GM20000 (cell line): ENCODE measurements at regions not wholly inside any gene's neighbourhood (a gene's known extent, or its start where the extent isn't known, plus 50 kb on each side); places are given as distances from the start of the nearest gene placed in this dataset.

Experiments
- DNase-seq: peaks from one replicate; pipeline ENCODE4 v3.0.0; 2012; ENCODE audit warnings: low spot score
- TF ChIP-seq, protein P1 (sequence below): IDR thresholded peaks from 2 replicates; pipeline ENCODE4 v1.5.1; 2012; ENCODE audit warnings: mild to moderate bottlenecking, control low read depth; ENCODE audit errors: extremely low read depth, missing control alignments

DNA sequence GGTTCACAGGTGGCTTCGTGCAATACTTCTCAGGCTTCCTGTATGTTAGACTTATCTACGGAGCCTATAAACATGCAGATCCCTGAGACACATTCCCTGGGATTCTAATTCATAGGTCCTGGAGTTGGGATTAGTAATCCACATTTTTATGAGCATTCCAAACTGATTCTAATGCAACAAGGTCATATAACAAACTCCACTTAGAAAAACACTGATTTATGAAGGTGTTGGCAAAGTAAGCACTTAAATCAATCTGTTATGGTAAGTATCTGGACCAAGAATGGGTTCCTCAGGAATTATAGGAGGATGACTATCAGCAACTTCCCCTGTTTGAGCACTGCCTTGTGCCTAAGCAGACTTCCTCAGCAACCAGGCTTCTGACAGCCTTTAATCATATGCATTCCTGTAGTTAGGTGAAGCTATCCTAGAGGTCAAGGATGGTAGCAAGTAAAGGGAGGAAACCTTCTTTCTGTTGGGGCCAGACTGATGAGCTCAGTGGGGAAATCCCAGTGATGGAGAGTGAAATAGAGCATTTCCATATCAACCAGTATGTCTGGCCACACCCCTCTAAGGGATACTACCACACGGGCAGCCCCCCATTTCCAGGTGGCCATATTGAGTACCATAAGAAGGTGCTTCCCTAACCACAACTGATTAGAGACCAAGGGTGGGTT is 89.6 kb downstream of the RASSF10 start:
- TF ChIP-seq, protein P1, sequence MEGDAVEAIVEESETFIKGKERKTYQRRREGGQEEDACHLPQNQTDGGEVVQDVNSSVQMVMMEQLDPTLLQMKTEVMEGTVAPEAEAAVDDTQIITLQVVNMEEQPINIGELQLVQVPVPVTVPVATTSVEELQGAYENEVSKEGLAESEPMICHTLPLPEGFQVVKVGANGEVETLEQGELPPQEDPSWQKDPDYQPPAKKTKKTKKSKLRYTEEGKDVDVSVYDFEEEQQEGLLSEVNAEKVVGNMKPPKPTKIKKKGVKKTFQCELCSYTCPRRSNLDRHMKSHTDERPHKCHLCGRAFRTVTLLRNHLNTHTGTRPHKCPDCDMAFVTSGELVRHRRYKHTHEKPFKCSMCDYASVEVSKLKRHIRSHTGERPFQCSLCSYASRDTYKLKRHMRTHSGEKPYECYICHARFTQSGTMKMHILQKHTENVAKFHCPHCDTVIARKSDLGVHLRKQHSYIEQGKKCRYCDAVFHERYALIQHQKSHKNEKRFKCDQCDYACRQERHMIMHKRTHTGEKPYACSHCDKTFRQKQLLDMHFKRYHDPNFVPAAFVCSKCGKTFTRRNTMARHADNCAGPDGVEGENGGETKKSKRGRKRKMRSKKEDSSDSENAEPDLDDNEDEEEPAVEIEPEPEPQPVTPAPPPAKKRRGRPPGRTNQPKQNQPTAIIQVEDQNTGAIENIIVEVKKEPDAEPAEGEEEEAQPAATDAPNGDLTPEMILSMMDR: no peak
- DNase-seq: no peak

DNA sequence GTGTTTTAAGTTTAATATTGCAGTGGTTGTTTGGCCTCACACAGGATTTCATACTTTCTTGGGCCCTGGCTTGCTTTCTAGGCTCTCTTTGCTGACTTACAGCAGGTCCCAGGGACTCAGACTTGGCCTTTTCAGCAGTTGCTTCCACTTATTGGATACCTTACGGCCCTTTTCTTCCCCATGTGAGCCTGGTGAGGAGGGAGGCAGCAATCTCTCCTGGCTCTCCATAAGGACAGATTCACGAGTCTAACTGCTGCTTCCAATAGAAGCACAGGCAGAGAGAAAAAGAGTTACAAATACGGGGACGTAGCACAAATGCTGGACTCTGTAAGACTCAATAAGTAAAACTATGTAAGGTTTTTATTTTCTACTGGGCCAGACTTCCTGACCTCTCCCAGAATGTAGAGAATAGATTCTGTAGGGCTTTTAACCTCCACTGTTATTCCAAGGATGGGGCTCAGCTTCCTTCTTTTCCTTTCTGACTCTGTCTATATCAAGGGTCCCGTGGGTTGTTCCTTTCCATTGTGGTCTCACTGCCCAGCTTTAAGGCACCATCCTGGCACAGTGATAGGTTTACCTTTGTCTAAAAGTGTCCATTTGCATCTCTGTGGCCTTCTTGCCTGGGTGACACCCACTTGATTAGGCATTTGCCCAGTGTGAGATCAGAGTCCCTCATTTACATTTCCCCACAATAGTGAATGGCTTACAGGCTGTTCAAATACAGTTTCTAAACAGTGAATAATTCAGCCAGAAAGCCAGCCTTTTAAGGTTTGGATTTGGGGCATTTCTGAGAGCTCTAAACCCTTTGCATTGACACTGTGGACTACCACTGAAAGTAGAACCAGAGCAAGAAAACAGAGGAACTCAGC is 92.8 kb downstream of the RASSF10 start:
- DNase-seq: no peak
- TF ChIP-seq, protein P1: no peak

- DNase-seq: no peak
- TF ChIP-seq, protein P1: no peak
These were observed 93.4 kb downstream of the RASSF10 start for GRCh38 chr11:13102513-13102840.

- TF ChIP-seq, protein P1: no peak
- no peak for DNase-seq
These were observed 93.9 kb downstream of the RASSF10 start for GRCh38 chr11:13102865-13103539.

- no peak for DNase-seq
- TF ChIP-seq, protein P1: no peak
These were observed 94.9 kb downstream of the RASSF10 start for GRCh38 chr11:13103962-13104554.

- TF ChIP-seq, protein P1: no peak
- no peak for DNase-seq
These were observed 95.6 kb downstream of the RASSF10 start for GRCh38 chr11:13104619-13105236.
